T47D (cell line): ENCODE measurements at regions not wholly inside any gene's neighbourhood (a gene's known extent, or its start where the extent isn't known, plus 50 kb on each side); places are given as distances from the start of the nearest gene placed in this dataset.

ENCODE experiments used
- DNase-seq, 2 experiments: peaks; one replicate each; pipeline versions ENCODE4 v3.0.0 to v3.0.0-alpha.2; 2011 to 2012; ENCODE audit warnings: low read depth in 1 of 2, low spot score in 1 of 2
- JUND ChIP-seq: IDR thresholded peaks from 2 replicates; pipeline ENCODE4 v1.6.1; 2012; ENCODE audit warnings: low read depth
- in situ Hi-C: cut with HindIII; loops from 2 replicates; pipeline ENCODE4 v1.10.0; 2016; ENCODE audit warnings: low sequenced_read_pairs, low pct_unique_long_range_greater_than_20kb

GRCh38 chr1:59092126-59092525, 204.8 kb upstream of the FGGY start:
- no peak for TF ChIP-seq JUND
- no peak for DNase-seq
- in situ Hi-C loops, result no loop called here

- TF ChIP-seq JUND, result no peak
- in situ Hi-C loops, result no loop called here
- no peak for DNase-seq
Measured at GRCh38 chr1:59094001-59094400, 202.9 kb upstream of the FGGY start.

DNA sequence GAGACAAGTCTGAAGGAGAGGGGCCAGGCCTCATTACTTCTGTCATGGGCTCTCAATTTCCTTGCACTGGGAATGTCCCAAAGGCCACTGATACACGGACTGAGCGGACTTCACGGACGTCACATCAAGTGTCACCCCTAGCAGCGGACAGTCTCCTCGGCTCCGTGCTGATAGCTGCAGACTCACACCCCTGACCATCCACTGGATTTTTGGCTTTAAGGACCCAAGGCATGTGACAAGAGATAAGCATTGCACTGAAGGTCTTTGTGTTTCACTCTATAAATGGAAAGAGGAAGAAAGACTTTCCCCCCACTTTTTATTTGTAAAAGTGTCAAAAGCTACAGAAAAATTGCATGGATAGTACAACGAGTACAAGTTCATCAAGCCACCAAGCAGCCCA, 200.4 kb upstream of the FGGY start:
- in situ Hi-C loops, result no loop called here
- TF ChIP-seq JUND, result no peak
- no peak for DNase-seq

DNA sequence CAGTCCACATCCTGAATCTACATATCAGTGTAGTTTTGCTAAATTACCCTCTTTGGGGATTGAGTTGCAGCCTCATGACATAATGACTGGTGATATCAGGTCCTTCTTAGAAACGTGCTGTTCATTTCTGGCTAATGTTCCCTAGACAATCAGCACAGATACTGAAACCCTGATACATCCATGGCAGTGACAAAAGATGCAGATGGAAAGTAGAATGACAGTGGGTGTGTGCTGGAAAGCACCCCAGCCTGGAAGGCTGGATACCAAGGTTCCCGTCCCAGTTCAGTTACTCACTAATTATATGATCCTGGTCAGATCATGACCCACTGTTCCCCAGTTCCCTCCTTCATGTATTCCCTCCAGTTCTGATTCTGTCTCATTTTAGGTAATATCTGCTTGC, 198.2 kb upstream of the FGGY start:
- in situ Hi-C loops, result no loop called here
- no peak for TF ChIP-seq JUND
- DNase-seq, result no peak

- in situ Hi-C loops, result no loop called here
- peak in 1 of 2 experiments; percentile 1 for DNase-seq
Measured at GRCh38 chr1:59100708-59101374, 196.1 kb upstream of the FGGY start.

DNA sequence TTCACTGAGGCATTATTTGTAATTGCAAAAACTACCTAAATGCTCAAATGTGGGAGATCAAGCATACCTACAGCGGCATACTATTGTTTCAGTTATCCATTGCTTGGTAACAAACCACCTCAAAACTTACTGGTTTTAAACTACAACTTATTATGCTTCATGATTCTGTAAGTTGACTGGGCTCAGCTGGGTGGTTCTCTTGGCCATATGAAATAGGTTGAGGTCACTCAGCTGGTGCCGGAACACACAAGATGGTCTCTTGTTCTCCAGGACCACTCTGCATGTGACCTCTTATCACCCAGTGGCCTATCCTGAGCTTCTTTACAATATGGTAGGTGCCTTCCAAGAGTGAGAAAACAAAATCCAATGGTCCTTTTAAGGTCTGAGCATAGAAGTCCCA, 195.4 kb upstream of the FGGY start:
- in situ Hi-C loops, result no loop called here

More at GRCh38 chr1:59100708-59101374, 196.1 kb upstream of the FGGY start:
- TF ChIP-seq JUND, result no peak

DNA sequence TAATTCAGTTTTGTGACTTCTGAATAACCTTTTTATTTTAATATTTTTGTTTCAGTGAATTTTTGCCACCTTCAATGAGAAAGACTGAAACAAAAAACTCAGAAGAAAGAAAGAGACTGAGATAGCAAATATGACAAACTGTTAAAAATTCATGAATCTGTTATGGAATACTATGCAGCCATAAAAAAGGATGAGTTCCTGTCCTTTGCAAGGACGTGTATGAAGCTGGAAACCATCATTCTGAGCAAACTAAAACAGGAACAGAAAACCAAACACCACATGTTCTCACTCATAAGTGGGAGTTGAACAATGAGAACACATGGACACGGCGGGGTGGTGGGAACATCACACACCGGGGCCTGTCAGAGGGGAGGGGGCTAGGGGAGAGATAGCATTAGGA, 193.4 kb upstream of the FGGY start:
- in situ Hi-C loops, result no loop called here
- DNase-seq, result no peak
- TF ChIP-seq JUND, result no peak

More for the DNA sequence above, 195.4 kb upstream of the FGGY start:
- no peak for DNase-seq
- TF ChIP-seq JUND, result no peak

DNA sequence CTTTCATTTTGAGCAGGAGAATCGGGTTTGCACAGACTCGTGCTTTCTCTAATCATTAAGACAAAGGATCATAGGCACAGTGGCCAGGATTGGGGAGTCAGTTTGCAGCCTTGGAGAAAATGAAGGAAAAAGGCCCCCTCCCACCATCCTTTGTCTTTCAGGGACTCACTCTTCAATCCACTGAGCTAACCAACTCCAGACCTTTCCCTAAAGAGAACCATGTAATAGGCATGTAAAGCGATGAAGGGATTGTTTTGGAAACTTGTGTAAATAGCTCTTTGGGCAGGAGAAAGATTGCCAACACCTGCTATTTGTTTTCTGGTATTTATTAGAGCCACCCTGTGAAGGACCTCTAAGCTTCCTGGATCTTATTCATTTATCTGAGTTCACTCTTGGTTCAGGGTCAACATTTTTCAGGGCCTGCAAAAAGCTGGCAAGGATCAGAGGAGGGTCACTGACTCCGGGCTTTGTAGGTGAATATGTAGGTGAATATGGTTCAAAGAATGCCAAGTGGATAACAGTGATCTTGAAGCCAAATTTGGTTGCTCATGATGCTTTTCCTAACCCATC, 192.6 kb upstream of the FGGY start:
- in situ Hi-C loops, result no loop called here
- DNase-seq, result no peak
- TF ChIP-seq JUND, result no peak

- TF ChIP-seq JUND, result no peak
- no peak for DNase-seq
- in situ Hi-C loops, result no loop called here
Measured at GRCh38 chr1:59105548-59106507, 191.1 kb upstream of the FGGY start.

DNA sequence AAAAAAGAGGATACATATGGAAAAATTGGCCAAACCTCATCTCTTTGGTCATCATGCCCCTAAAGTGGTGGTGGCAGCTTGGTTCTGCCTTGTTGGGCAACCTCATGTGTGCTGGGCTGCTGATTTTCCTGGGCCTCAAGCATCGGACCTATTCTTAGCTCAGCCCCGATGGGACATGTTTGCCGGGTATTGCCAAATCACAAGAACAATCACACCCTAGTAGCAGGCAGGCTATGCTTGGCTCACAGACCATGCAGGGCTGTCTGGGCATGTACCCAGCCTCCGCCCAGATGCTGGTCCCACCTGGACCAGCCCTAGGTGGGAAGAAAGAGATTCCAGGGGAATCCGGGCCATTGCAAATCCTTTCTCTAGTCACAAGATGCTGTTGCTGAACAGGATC, 189.4 kb upstream of the FGGY start:
- no peak for TF ChIP-seq JUND
- in situ Hi-C loops, result no loop called here
- DNase-seq, result no peak

DNA sequence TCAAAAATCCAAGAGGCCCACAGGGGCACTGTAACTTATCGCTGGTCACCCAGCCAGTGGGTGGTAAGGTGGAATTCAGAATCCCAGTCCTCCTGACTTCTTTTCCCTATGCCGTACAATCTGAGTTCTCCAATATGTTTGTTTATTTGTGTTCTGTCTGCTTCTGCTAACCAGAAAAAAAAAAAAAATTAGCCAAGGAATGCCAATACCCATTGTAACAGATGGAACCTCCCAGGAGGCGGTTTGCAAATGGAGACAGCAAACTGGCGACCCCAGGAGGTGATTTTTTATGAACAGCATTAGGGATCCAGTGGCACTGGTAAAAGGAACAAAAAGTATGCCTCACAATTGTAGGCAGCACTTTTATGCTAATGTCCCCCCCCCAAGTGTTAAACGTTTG, 189.0 kb upstream of the FGGY start:
- in situ Hi-C loops, result no loop called here
- no peak for DNase-seq

DNA sequence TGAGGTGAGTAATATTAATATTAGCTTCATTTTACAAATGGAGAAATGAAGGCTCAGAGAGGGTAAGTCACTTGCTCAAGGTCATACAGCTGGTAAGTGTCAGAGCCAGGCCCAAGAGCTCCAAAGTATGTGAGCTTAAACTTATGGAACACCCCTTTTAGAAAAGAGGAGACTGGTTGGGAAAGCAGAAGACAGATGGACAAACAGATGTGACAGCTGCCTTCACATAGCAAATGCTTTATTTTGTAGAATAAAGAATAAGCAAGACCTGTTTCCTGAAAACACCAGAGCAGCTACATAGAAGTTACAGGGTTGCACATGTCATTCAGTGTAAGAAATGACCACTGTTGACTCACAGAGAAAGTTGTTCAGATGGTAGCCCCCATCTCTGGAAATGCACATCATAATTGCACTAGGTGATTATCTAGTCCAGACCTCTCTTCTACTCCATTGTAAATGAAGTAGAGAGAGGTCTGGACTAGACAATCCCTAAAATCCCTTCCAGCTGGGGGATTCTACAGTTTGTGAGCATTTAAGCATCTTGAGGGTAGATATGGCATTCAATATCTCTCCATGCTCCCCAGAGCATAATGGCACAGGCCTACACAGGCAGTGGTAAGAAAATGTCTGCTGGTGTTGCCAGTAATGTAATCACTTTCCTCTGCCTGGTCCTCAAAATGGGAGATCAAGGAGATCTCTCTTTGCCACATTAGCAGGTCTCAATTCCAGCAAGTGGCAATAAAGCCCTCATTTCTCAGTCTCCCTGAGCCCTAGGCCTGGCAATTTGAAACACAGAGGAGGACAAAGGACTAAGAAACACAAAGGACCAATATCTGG, 188.2 kb upstream of the FGGY start:
- in situ Hi-C loops, result no loop called here
- no peak for TF ChIP-seq JUND
- no peak for DNase-seq

More for the DNA sequence above, 189.0 kb upstream of the FGGY start:
- TF ChIP-seq JUND, result no peak
